ENCODE measurements at regions not wholly inside any gene's neighbourhood (a gene's known extent, or its start where the extent isn't known, plus 50 kb on each side); places are given as distances from the start of the nearest gene placed in this dataset.

- no peaks in the 10 kb centered on the region for H3K36me3 Mint-ChIP-seq
- H3K4me1 Mint-ChIP-seq = no peaks in the 10 kb centered on the region
- no peak overlapping the region for H3K4me3 Mint-ChIP-seq
- no peak for ATAC-seq (ENCODE audit: low read depth in 2 of 2)
- no peak for DNase-seq
- peaks cover 0 to 11% (median 8%) of the 10 kb centered on the region in 3 donors for H3K27me3 Mint-ChIP-seq
- H3K27ac Mint-ChIP-seq = no peak overlapping the region
- H3K9me3 Mint-ChIP-seq = peaks cover 0 to 5% (median 0%) of the 10 kb centered on the region in 7 donors
Observed at GRCh38 chr18:11520536-11520935, 88.9 kb upstream of the SLC35G4 start.

- peaks cover 0 to 9% (median 0%) of the 10 kb centered on the region in 7 donors for H3K9me3 Mint-ChIP-seq
Observed at GRCh38 chr18:11518788-11519685, 90.4 kb upstream of the SLC35G4 start.

GRCh38 chr18:11517704-11518103 lies 91.7 kb upstream of the SLC35G4 start:
- Mint-ChIP-seq H3K27me3 (no peaks in the 10 kb centered on the region), H3K4me1 (no peaks in the 10 kb centered on the region), H3K27ac (no peak overlapping the region), H3K36me3 (no peaks in the 10 kb centered on the region), H3K9me3 (peaks cover 0 to 9% (median 0%) of the 10 kb centered on the region in 7 donors), H3K4me3 (no peak overlapping the region)
- no peak for ATAC-seq (ENCODE audit: low read depth in 2 of 2)
- no peak for DNase-seq

More at GRCh38 chr18:11518788-11519685, 90.4 kb upstream of the SLC35G4 start:
- Mint-ChIP-seq H3K27ac (no peak overlapping the region), H3K27me3 (peaks cover 0 to 9% (median 7%) of the 10 kb centered on the region in 3 donors), H3K4me3 (no peak overlapping the region), H3K36me3 (no peaks in the 10 kb centered on the region), H3K4me1 (no peaks in the 10 kb centered on the region)
- no peak for DNase-seq
- no peak for ATAC-seq (ENCODE audit: low read depth in 2 of 2)

GRCh38 chr18:11516751-11517503 lies 92.5 kb upstream of the SLC35G4 start:
- Mint-ChIP-seq H3K4me3 (no peak overlapping the region), H3K4me1 (peaks cover 0 to 5% (median 4%) of the 10 kb centered on the region in 3 donors), H3K9me3 (peaks cover 0 to 9% (median 0%) of the 10 kb centered on the region in 7 donors), H3K27ac (peak overlapping the region in 1 of 6 donors; percentile 42), H3K36me3 (no peaks in the 10 kb centered on the region), H3K27me3 (no peaks in the 10 kb centered on the region)
- no peak for ATAC-seq (ENCODE audit: low read depth in 2 of 2)
- no peak for DNase-seq

- H3K36me3 Mint-ChIP-seq = no peaks in the 10 kb centered on the region
- peaks cover 0 to 5% (median 0%) of the 10 kb centered on the region in 7 donors for H3K9me3 Mint-ChIP-seq
- DNase-seq (no peak), ATAC-seq (ENCODE audit: low read depth in 2 of 2) (no peak)
- H3K27ac Mint-ChIP-seq = no peak overlapping the region
- no peaks in the 10 kb centered on the region for H3K27me3 Mint-ChIP-seq
- H3K4me1 Mint-ChIP-seq = peaks cover 4 to 16% (median 15%) of the 10 kb centered on the region in 3 donors
- H3K4me3 Mint-ChIP-seq = no peak overlapping the region
Observed at GRCh38 chr18:11514267-11514666, 95.1 kb upstream of the SLC35G4 start.

GRCh38 chr18:11512096-11513025 lies 97.0 kb upstream of the SLC35G4 start:
- Mint-ChIP-seq H3K4me1 (peaks cover 4 to 16% (median 15%) of the 10 kb centered on the region in 3 donors), H3K27me3 (no peaks in the 10 kb centered on the region), H3K9me3 (peaks cover 0 to 5% (median 0%) of the 10 kb centered on the region in 7 donors), H3K36me3 (no peaks in the 10 kb centered on the region), H3K27ac (peak overlapping the region in 3 of 6 donors; percentile 50 to 82 (median 54)), H3K4me3 (no peak overlapping the region)
- no peak for DNase-seq
- ATAC-seq (ENCODE audit: low read depth in 2 of 2) = no peak

- Mint-ChIP-seq H3K36me3 (no peaks in the 10 kb centered on the region), H3K27ac (peak overlapping the region in 4 of 6 donors; percentile 50 to 82 (median 56)), H3K9me3 (peaks cover 0 to 5% (median 0%) of the 10 kb centered on the region in 7 donors), H3K4me3 (peak overlapping the region in 5 of 8 donors; percentile 7 to 80 (median 75)), H3K4me1 (peaks cover 4 to 16% (median 15%) of the 10 kb centered on the region in 3 donors), H3K27me3 (no peaks in the 10 kb centered on the region)
- DNase-seq (no peak), ATAC-seq (ENCODE audit: low read depth in 2 of 2) (no peak)
Observed at GRCh38 chr18:11511434-11512095, 97.8 kb upstream of the SLC35G4 start.

- Mint-ChIP-seq H3K4me3 (no peak overlapping the region), H3K9me3 (no peaks in the 10 kb centered on the region), H3K27ac (no peak overlapping the region), H3K27me3 (peaks cover 0 to 2% (median 0%) of the 10 kb centered on the region in 3 donors), H3K4me1 (peaks cover 4 to 12% (median 10%) of the 10 kb centered on the region in 3 donors), H3K36me3 (no peaks in the 10 kb centered on the region)
- DNase-seq (no peak), ATAC-seq (ENCODE audit: low read depth in 2 of 2) (no peak)
Observed at GRCh38 chr18:11506856-11507255, 102.5 kb upstream of the SLC35G4 start.

GRCh38 chr18:11505993-11506392 lies 103.4 kb upstream of the SLC35G4 start:
- Mint-ChIP-seq H3K27me3 (peaks cover 0 to 4% (median 0%) of the 10 kb centered on the region in 3 donors), H3K4me3 (no peak overlapping the region)

GRCh38 chr18:11504962-11505361 lies 104.4 kb upstream of the SLC35G4 start:
- peak overlapping the region in 1 of 6 donors; percentile 50 for H3K27ac Mint-ChIP-seq
- peaks cover 0 to 4% (median 0%) of the 10 kb centered on the region in 3 donors for H3K27me3 Mint-ChIP-seq
- no peaks in the 10 kb centered on the region for H3K9me3 Mint-ChIP-seq
- no peaks in the 10 kb centered on the region for H3K36me3 Mint-ChIP-seq
- no peak for DNase-seq
- ATAC-seq (ENCODE audit: low read depth in 2 of 2) = no peak
- H3K4me1 Mint-ChIP-seq = no peaks in the 10 kb centered on the region
- no peak overlapping the region for H3K4me3 Mint-ChIP-seq

More at GRCh38 chr18:11505993-11506392, 103.4 kb upstream of the SLC35G4 start:
- ATAC-seq (ENCODE audit: low read depth in 2 of 2) (no peak), DNase-seq (no peak)
- H3K36me3 Mint-ChIP-seq = no peaks in the 10 kb centered on the region
- no peak overlapping the region for H3K27ac Mint-ChIP-seq
- H3K9me3 Mint-ChIP-seq = no peaks in the 10 kb centered on the region
- peaks cover 0 to 3% (median 2%) of the 10 kb centered on the region in 3 donors for H3K4me1 Mint-ChIP-seq

GRCh38 chr18:11502368-11502767 lies 107.0 kb upstream of the SLC35G4 start:
- Mint-ChIP-seq H3K27ac (no peak overlapping the region), H3K4me3 (no peak overlapping the region), H3K4me1 (no peaks in the 10 kb centered on the region), H3K36me3 (no peaks in the 10 kb centered on the region), H3K9me3 (no peaks in the 10 kb centered on the region), H3K27me3 (peaks cover 7 to 11% (median 10%) of the 10 kb centered on the region in 3 donors)
- DNase-seq = no peak
- ATAC-seq (ENCODE audit: low read depth in 2 of 2) = no peak

GRCh38 chr18:11501352-11501751 lies 108.0 kb upstream of the SLC35G4 start:
- Mint-ChIP-seq H3K27ac (peak overlapping the region in 1 of 6 donors; percentile 35), H3K36me3 (no peaks in the 10 kb centered on the region), H3K9me3 (no peaks in the 10 kb centered on the region), H3K27me3 (peaks cover 10 to 11% (median 10%) of the 10 kb centered on the region in 3 donors), H3K4me1 (no peaks in the 10 kb centered on the region), H3K4me3 (no peak overlapping the region)
- DNase-seq = no peak
- no peak for ATAC-seq (ENCODE audit: low read depth in 2 of 2)
